Psoas muscle (tissue), 7 donors: ENCODE measurements at regions not wholly inside any gene's neighbourhood (a gene's known extent, or its start where the extent isn't known, plus 50 kb on each side); places are given as distances from the start of the nearest gene placed in this dataset.

Experiments
- ATAC-seq, 4 donors: fragments of 200-7000 bp; cut with Tn5 transposase; one replicate each; pipeline ENCODE4 v1.9.1; 2020; ENCODE audit warnings: moderate library complexity in 3 of 4, mild to moderate bottlenecking in 2 of 4
- DNase-seq, 2 donors: peaks; one replicate each; pipeline ENCODE4 v3.0.0-alpha.2; 2020
- H3K27ac ChIP-seq: fragments of 200-600 bp; one replicate; pipeline ENCODE4 v1.8.0; 2022
- H3K27me3 ChIP-seq, 3 donors: fragments of 200-600 bp in 1 of 3; one replicate each; pipeline versions ENCODE4 v1.6.1 to v1.8.0; 2013 to 2022; ENCODE audit warnings: low read length in 2 of 3, mild to moderate bottlenecking in 2 of 3, moderate library complexity in 1 of 3; ENCODE audit not compliant: insufficient read depth in 3 of 3
- H3K36me3 ChIP-seq, 2 donors: fragments of 200-600 bp in 1 of 2; one replicate each; pipeline versions ENCODE4 v1.6.1 to v1.8.0; 2013 to 2022; ENCODE audit warnings: low read depth in 1 of 2, mild to moderate bottlenecking in 1 of 2, moderate library complexity in 1 of 2; ENCODE audit not compliant: insufficient read depth in 1 of 2
- H3K4me1 ChIP-seq: fragments of 200-600 bp; one replicate; pipeline ENCODE4 v1.8.0; 2022
- H3K4me3 ChIP-seq: fragments of 200-600 bp; one replicate; pipeline ENCODE4 v1.8.0; 2022; ENCODE audit warnings: mild to moderate bottlenecking
- H3K9me3 ChIP-seq: fragments of 200-600 bp; one replicate; pipeline ENCODE4 v1.8.0; 2022
- WGBS, 3 donors: extraction: QIAGEN DNeasy Blood & Tissue Kit; methylation state at CpG; one replicate each; pipeline versions ENCODE4 v1.1.6 to v1.1.7; 2013; 5-methylcytosine and 5-hydroxymethylcytosine counted together
- intact Hi-C, 2 donors: fragments of 100-400 bp; cut with DNase I; formaldehyde crosslinking; loops; one replicate each; pipeline versions ENCODE4 v1.11.0 to v1.14.2; 2022
- TF ChIP-seq, protein P1 (sequence below): fragments of 200-600 bp; IDR thresholded peaks from one replicate; pipeline ENCODE4 v1.8.0; 2022; ENCODE audit warnings: antibody characterized with exemption
- donor health status: healthy with polysubstance abuse.
- donor health status: DM: no; HTN: no; CAD: no; lungs with moderate emphysema.
- donor health status: Bipolar disorder and iron deficiency.
- donor health status: healthy.
- donor health status: DM: yes; HTN: yes; CAD: no.
- donor health status: DM: no; HTN: no; CAD: no.
- donor health status: DM: yes; HTN: yes; CAD: no.

DNA sequence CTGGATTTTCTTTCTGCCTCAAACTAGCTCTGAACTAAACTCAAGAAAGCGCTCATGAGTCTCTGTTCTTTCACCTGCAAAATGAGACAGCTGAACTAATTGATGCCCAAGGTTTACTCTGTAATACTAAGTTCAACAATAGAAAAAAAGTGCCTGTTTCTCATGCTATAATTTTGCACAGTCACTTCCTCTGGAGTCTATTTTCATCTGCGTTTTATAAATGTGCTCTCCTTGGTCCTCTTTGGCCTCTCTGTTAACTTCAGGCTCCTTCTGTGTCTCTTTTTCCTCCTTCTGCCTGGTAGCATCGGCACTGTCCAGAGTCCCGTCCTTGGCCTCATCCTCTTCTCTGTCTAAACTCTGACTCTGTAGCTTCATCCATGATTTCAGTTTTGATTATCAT, 311.9 kb upstream of the TLE4 start:
- H3K27me3 ChIP-seq: peaks cover 0 to 18% (median 3%) of the 10 kb centered on the region in 3 donors
- no peaks in the 10 kb centered on the region for H3K4me1 ChIP-seq
- no peak overlapping the region for H3K4me3 ChIP-seq
- no peaks in the 10 kb centered on the region for H3K36me3 ChIP-seq
- WGBS, 3 donors: 79 to 90% (median 86%) methylated on average over 4 of the region's 4 CpGs
- ATAC-seq (no peak), DNase-seq (no peak)
- TF ChIP-seq, protein P1, sequence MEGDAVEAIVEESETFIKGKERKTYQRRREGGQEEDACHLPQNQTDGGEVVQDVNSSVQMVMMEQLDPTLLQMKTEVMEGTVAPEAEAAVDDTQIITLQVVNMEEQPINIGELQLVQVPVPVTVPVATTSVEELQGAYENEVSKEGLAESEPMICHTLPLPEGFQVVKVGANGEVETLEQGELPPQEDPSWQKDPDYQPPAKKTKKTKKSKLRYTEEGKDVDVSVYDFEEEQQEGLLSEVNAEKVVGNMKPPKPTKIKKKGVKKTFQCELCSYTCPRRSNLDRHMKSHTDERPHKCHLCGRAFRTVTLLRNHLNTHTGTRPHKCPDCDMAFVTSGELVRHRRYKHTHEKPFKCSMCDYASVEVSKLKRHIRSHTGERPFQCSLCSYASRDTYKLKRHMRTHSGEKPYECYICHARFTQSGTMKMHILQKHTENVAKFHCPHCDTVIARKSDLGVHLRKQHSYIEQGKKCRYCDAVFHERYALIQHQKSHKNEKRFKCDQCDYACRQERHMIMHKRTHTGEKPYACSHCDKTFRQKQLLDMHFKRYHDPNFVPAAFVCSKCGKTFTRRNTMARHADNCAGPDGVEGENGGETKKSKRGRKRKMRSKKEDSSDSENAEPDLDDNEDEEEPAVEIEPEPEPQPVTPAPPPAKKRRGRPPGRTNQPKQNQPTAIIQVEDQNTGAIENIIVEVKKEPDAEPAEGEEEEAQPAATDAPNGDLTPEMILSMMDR: no peak
- no peak overlapping the region for H3K27ac ChIP-seq
- intact Hi-C loops: no loop called here
- no peaks in the 10 kb centered on the region for H3K9me3 ChIP-seq

DNA sequence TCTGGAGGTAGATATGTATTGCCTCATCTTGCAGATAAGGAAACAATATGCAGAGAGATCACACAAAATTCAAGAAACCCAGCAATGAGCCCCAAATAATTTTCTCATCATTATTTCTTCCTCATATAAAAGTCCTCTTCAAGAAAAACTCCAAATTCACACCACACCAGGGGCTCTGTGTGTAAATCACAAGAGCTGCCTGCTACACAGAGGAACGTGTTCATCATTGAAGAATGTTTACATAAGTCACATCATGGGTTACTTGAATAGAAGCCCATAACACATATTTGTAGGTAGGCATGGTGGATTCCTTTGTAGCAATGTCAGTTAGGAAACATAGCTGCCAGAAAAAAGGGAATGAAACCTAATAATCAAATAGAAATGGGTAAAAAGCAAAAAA, 308.1 kb upstream of the TLE4 start:
- WGBS, 3 donors: 77 to 81% (median 79%) methylated on average over 1 of the region's 1 CpG

DNA sequence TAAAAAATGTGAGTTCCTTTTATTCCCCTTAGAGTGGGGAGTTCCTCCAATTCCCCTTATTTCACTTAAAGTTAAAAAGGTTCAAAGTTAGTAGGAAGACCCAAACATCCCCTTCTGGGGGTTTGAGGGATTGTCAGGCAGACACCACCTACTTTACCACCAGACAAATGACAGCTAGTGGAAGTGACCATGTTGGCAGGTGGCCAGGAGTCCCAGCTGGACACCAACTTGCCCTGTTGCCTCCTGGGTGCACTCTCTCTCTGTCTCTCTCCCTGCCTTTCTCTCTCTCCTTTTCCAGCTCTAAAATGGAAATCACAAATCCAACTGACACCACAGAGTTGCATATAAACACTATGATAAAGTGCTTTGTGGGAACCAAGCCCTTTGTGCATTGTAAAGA, 307.7 kb upstream of the TLE4 start:
- TF ChIP-seq, protein P1: no peak
- no peak overlapping the region for H3K27ac ChIP-seq
- H3K36me3 ChIP-seq: no peaks in the 10 kb centered on the region
- H3K4me1 ChIP-seq: no peaks in the 10 kb centered on the region
- DNase-seq (no peak), ATAC-seq (no peak)
- no peaks in the 10 kb centered on the region for H3K9me3 ChIP-seq
- no peaks in the 10 kb centered on the region for H3K27me3 ChIP-seq
- no peak overlapping the region for H3K4me3 ChIP-seq
- intact Hi-C loops: no loop called here

More for the DNA sequence above, 308.1 kb upstream of the TLE4 start:
- DNase-seq: no peak
- Histone ChIP-seq H3K36me3 (no peaks in the 10 kb centered on the region), H3K27ac (no peak overlapping the region), H3K9me3 (no peaks in the 10 kb centered on the region), H3K4me1 (no peaks in the 10 kb centered on the region), H3K4me3 (no peak overlapping the region), H3K27me3 (no peaks in the 10 kb centered on the region)
- no peak for ATAC-seq
- TF ChIP-seq, protein P1: no peak
- intact Hi-C loops: no loop called here

DNA sequence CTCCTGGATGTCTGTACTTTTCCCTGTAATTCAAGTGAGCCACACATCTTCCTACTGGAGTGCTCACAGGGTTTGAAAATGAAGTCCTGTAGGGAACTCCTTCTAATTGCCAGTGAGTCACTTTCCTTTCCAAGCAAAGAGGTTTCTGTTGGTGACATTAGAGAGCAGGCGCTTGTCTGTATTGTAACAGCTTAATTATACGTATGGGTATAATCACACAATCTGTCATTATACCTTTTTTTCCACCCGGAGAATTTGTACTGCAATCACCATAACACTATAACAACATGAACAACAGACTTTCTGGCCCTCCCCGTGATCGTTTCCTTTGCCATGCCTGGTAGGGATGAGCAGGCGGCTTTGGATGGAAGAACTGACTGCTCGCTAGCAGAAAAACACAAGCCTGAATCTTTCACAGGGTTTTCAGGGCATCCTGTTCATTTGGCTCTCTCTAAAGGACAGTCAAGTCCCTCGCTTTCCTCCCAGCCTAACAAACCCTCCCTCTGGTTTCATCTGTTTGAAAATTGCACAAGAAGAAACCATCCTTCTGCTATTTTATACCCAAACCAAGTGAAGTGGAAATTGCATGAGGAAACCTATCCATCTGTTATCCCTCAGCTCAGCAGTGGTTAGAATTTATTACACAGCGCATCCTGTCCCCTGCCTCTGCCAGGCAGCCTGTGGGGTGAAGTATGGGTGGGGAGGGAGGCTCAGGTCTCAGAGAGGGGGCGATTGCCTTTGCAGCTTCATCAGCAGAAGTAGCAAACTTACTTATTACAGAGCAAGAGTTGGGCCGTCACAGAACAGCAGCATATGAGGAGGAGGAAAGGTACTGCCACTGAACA, 307.0 kb upstream of the TLE4 start:
- 75 to 76% (median 75%) methylated on average over 11 of the region's 11 CpGs for WGBS, 3 donors
- H3K27me3 ChIP-seq: no peaks in the 10 kb centered on the region
- no peak overlapping the region for H3K27ac ChIP-seq
- TF ChIP-seq, protein P1: no peak
- H3K36me3 ChIP-seq: no peaks in the 10 kb centered on the region
- no peak overlapping the region for H3K4me3 ChIP-seq
- intact Hi-C loops: no loop called here
- DNase-seq (no peak), ATAC-seq (no peak)
- no peaks in the 10 kb centered on the region for H3K9me3 ChIP-seq
- no peaks in the 10 kb centered on the region for H3K4me1 ChIP-seq

DNA sequence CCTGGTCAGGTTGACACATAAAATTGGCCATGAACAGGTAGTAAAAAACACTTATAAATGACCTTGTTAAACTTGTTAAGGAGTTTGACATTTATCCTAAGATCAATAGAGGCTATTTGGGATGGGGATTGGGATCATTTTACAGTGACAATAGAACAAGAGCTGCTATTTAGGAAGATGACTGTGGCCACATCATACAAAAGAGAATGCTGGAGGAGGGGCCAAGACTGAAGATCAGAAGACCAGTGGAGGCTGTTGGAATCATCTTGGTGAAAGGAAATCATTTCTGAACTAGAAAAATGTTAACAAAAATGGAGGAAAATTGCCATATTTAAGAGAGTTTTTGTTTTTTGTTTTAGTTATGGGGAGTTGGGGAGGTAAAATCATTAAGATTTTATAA, 304.8 kb upstream of the TLE4 start:
- no peak overlapping the region for H3K4me3 ChIP-seq
- no peaks in the 10 kb centered on the region for H3K36me3 ChIP-seq
- TF ChIP-seq, protein P1: no peak
- no peaks in the 10 kb centered on the region for H3K27me3 ChIP-seq
- H3K27ac ChIP-seq: no peak overlapping the region
- no peaks in the 10 kb centered on the region for H3K9me3 ChIP-seq
- ATAC-seq: no peak
- intact Hi-C loops: no loop called here
- DNase-seq: no peak
- no peaks in the 10 kb centered on the region for H3K4me1 ChIP-seq
